Right lobe of liver (tissue), 6 donors: ENCODE measurements at regions not wholly inside any gene's neighbourhood (a gene's known extent, or its start where the extent isn't known, plus 50 kb on each side); places are given as distances from the start of the nearest gene placed in this dataset.

Experiments used
- ATAC-seq, 4 donors: fragments of 200-7000 bp; cut with Tn5 transposase; one replicate each; pipeline ENCODE4 v1.9.1; 2020; ENCODE audit warnings: mild to moderate bottlenecking in 4 of 4, moderate library complexity in 4 of 4
- DNase-seq, 3 donors: peaks; one replicate each; pipeline ENCODE4 v3.0.0-alpha.2; 2020
- H3K27ac ChIP-seq, 3 donors: fragments of 200-600 bp; one replicate each; pipeline ENCODE4 v1.8.0; 2022
- H3K27me3 ChIP-seq, 2 donors: fragments of 200-600 bp; one replicate each; pipeline ENCODE4 v1.8.0; 2022
- H3K36me3 ChIP-seq, 4 donors: fragments of 200-600 bp; sonication (generic) in 1 of 4; one replicate each; pipeline versions ENCODE4 v1.5.1 to v1.8.0; 2017 to 2022; ENCODE audit warnings: control low read depth in 1 of 4
- H3K4me1 ChIP-seq, 4 donors: fragments of 200-600 bp; sonication (generic) in 1 of 4; one replicate each; pipeline versions ENCODE4 v1.5.1 to v1.8.0; 2017 to 2022; ENCODE audit warnings: control low read depth in 1 of 4
- H3K4me3 ChIP-seq, 3 donors: fragments of 200-600 bp; one replicate each; pipeline ENCODE4 v1.8.0; 2022
- H3K9me3 ChIP-seq, 4 donors: fragments of 200-600 bp; sonication (generic) in 1 of 4; one replicate each; pipeline versions ENCODE4 v1.5.1 to v1.8.0; 2017 to 2022; ENCODE audit warnings: control low read depth in 1 of 4
- CTCF ChIP-seq, 4 donors: fragments of 200-600 bp in 3 of 4; fragments of 450-650 bp in 1 of 4; IDR thresholded peaks; one replicate each; pipeline versions ENCODE4 v1.5.1 to v1.8.0; 2016 to 2022; ENCODE audit warnings: antibody characterized with exemption in 4 of 4, mild to moderate bottlenecking in 2 of 4
- POLR2A ChIP-seq: fragments of 450-650 bp; IDR thresholded peaks from one replicate; pipeline ENCODE4 v1.6.1; 2017; ENCODE audit warnings: antibody characterized with exemption, mild to moderate bottlenecking
- WGBS: methylation state at CpG from one replicate; pipeline ENCODE4 v1.1.6; 2018; ENCODE audit warnings: low coverage, low lambda C conversion rate; ENCODE audit not compliant: insufficient coverage; ENCODE audit errors: missing lambda C conversion rate; 5-methylcytosine and 5-hydroxymethylcytosine counted together
- intact Hi-C, 2 donors: fragments of 100-400 bp; cut with DNase I; formaldehyde crosslinking; loops; one replicate each; pipeline versions ENCODE4 v1.11.2 to v1.14.1; 2022
- donor health status: DM: no; HTN: yes; CAD: no.
- donor health status: DM: no; HTN: no; CAD: no.
- donor health status: DM: no; HTN: no; CAD: no.
- donor health status: DM: no; HTN: yes; CAD: no.
- donor health status: DM: no; HTN: yes; CAD: no.

DNA sequence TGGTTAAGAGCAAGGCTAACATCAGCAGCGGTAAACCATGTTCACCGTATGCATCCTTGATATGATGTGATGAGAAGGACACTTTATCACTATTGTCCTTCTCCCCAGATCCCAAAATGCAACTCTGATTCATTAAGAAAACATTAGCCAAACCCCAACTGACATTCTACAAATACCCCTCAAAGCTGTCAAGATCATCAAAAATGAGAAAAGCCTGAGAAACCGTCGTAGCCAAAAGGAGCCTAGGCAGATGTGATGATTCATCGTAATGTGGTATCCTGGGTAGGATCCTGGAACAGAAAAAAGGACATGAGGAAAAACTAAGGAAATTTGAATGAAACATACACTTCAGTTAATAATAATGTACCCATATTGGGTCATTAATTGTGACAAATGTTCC, 67.3 kb upstream of the ST6GAL2 start:
- no peak for TF ChIP-seq POLR2A
- WGBS, result 79% methylated on average over 5 of the region's 5 CpGs
- no peaks in the 10 kb centered on the region for H3K9me3 ChIP-seq
- DNase-seq (no peak), ATAC-seq (no peak)
- H3K4me1 ChIP-seq, result no peaks in the 10 kb centered on the region
- no peak overlapping the region for H3K4me3 ChIP-seq
- intact Hi-C loops, result no loop called here
- H3K27ac ChIP-seq, result no peak overlapping the region
- H3K36me3 ChIP-seq, result no peaks in the 10 kb centered on the region
- no peaks in the 10 kb centered on the region for H3K27me3 ChIP-seq

DNA sequence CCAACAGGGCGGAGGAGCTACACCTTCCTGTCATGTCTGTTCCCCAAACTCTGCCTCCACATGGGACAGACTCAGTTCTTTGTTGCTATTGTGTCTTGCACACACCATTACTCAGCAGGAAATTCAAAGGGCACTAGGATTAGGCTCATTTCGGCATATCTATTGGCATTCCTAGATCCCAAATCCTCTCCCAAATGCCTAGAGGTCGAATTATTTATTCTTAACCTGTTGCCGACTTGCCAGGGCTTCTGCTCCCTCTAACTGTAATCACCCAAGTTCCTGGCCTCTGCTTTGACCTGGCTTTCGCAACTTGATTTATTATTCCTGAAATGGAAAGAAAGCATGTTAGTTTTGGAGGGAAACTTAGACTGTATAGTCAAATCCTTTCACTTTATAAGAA, 67.8 kb upstream of the ST6GAL2 start:
- no peak for ATAC-seq
- Histone ChIP-seq H3K27ac (no peak overlapping the region), H3K4me1 (no peaks in the 10 kb centered on the region), H3K9me3 (no peaks in the 10 kb centered on the region), H3K4me3 (no peak overlapping the region), H3K36me3 (no peaks in the 10 kb centered on the region), H3K27me3 (no peaks in the 10 kb centered on the region)
- TF ChIP-seq POLR2A (no peak), CTCF (IDR thresholded peaks at IDR 0.05) (no peak)
- DNase-seq, result no peak
- intact Hi-C loops, result no loop called here
- 21% methylated on average over 5 of the region's 5 CpGs for WGBS

DNA sequence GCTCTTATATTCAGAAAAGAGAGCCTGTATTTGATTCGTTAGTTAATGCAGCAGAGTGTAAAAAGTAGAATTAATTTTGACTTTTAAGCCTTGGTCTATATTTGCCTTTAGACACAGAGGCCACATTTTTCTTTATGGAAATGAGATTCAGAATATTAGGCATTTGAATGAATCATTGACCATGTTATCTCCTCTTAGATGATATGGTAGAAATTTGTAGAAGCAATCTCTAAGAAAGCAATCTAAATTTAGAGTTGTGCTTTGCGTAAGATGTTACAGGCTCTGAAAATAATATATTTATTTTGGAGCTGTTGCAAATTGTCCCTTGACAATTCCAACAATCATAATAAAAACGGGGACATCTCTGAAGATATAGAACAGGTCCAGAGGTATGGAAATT, 68.3 kb upstream of the ST6GAL2 start:
- DNase-seq, result no peak

DNA sequence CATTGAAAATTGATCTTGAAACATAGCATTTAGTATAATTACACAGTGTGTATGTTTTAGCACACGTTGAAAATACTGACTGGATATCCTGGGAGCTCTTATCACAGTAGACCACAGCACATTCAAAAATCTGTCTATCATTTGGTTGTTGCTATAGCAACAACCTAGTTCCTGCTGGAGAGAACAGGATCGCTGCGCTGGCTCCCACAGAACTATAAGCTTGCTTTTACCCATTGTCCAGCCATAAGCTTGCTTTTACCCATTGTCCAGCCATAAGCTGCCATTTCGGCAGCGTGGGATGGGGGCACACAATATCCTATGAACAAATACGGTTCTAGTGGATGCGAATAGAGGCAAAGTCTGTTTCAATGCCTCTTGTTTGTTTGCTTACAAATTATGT, 70.4 kb upstream of the ST6GAL2 start:
- TF ChIP-seq CTCF (IDR thresholded peaks at IDR 0.05) (no peak), POLR2A (no peak)
- 67% methylated on average over 7 of the region's 7 CpGs for WGBS
- intact Hi-C loops, result no loop called here
- Histone ChIP-seq H3K36me3 (no peaks in the 10 kb centered on the region), H3K27ac (no peak overlapping the region), H3K27me3 (no peaks in the 10 kb centered on the region), H3K4me1 (no peaks in the 10 kb centered on the region), H3K9me3 (no peaks in the 10 kb centered on the region), H3K4me3 (no peak overlapping the region)
- no peak for DNase-seq
- no peak for ATAC-seq

More for the DNA sequence above, 68.3 kb upstream of the ST6GAL2 start:
- Histone ChIP-seq H3K9me3 (no peaks in the 10 kb centered on the region), H3K4me3 (no peak overlapping the region), H3K27me3 (no peaks in the 10 kb centered on the region), H3K36me3 (no peaks in the 10 kb centered on the region), H3K27ac (no peak overlapping the region), H3K4me1 (no peaks in the 10 kb centered on the region)
- intact Hi-C loops, result no loop called here
- WGBS, result 42% methylated on average over 3 of the region's 3 CpGs
- TF ChIP-seq CTCF (IDR thresholded peaks at IDR 0.05) (no peak), POLR2A (no peak)
- ATAC-seq, result no peak

GRCh38 chr2:106956879-106957278, 70.9 kb upstream of the ST6GAL2 start:
- Histone ChIP-seq H3K36me3 (no peaks in the 10 kb centered on the region), H3K4me3 (no peak overlapping the region), H3K27ac (no peak overlapping the region), H3K9me3 (no peaks in the 10 kb centered on the region), H3K4me1 (no peaks in the 10 kb centered on the region), H3K27me3 (no peaks in the 10 kb centered on the region)
- ATAC-seq (no peak), DNase-seq (no peak)
- 19% methylated on average over 3 of the region's 3 CpGs for WGBS
- intact Hi-C loops, result no loop called here
- TF ChIP-seq POLR2A, result no peak
- no peak for TF ChIP-seq CTCF (IDR thresholded peaks at IDR 0.05)
